ENCODE measurements at regions not wholly inside any gene's neighbourhood (a gene's known extent, or its start where the extent isn't known, plus 50 kb on each side); places are given as distances from the start of the nearest gene placed in this dataset.

DNA sequence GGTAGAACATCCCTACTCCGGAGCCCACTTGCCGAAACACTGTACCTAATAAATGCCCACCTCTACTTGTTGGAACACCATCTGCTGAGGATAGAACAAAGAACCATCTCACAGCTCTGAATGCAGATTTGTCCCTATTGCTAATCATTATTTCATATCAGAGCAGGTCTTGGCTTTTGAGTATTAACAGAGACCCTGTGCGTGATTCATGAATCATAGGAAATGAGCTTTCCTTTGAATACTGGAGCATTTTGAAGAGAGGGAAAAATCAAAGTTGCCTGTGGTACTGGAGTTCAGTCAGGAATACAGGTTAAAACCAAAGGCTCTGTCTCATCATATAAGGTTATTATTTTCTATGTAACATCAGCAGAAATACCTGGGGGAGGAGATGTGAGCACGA lies 1132.3 kb downstream of the XPNPEP1 start:
- DNase-seq (ENCODE audit: low spot score), result no peak

DNA sequence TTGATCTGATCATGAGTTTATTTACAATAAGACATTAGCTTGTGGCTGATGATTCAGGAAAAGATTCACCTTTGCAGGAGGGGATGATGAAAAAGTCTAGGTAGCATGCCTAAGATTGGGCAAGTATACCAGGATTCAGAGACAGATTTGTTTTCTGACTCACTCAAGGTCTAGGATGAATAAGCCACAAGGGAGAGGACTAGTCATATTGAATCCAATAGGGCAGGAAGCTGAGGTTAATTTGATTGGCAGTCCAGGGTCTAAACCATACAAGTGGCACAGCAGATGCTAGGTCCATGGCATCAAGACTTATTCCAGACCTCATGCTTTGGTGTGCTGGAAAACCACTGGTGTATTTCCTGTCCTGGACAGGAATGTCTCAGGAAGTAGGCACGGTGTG lies 1133.4 kb downstream of the XPNPEP1 start:
- no peak for DNase-seq (ENCODE audit: low spot score)

DNA sequence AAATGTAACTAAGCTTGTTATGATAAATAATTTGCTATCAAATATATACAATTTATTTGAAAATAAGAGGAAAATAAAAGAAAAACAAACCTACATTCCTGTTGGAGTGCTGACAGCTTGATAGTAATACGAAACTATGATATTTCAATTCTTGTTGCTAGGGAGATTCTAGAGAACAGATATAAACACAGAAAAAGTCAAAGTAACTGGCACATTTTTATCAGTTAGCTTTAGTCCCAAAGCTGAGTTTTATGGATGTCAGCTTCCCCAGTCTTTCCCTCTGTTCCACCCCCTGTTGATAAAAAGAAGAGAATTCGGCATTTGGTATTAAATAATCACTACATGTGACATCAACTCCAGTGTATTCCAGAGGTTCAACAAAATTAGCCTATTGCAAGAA lies 1134.0 kb downstream of the XPNPEP1 start:
- DNase-seq (ENCODE audit: low spot score), result no peak

DNA sequence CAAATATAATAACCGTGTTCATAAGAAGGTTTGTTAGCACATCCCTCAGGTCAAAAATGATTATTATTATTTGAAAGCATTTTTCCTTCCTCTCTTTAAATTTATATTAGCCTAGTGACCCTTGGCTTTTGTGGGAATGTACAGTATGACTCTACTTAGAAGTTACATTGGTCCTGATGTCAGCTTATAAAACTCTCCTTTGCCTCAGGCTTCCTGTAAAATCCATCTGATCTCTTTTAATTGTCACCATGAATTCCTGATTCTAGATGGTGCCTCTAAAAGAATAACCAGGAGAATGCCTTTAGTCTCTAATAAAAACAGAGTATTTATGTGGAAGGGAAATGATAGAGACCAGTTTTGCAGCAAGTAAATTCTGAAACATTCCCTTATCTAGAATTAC lies 1134.4 kb downstream of the XPNPEP1 start:
- DNase-seq (ENCODE audit: low spot score), result no peak

DNA sequence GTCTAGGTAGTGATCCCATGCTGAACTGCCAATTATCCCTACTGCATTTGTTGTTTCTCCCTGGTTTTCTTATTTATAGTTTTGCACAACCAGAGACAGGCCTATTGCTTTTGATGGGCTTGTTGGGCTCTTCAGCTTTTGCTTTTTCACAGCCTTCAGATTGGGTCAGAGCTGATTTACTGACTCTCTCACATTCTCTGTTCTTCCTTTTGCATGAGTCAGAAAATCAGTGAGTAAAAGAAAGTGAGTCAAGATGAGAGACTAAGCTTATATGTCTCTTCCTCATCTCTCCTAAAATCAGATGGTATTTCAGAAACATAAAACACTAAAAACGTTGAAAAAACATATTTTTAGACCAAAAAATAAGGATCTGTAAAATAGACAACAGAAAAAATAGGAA lies 1135.4 kb downstream of the XPNPEP1 start:
- no peak for DNase-seq (ENCODE audit: low spot score)

DNA sequence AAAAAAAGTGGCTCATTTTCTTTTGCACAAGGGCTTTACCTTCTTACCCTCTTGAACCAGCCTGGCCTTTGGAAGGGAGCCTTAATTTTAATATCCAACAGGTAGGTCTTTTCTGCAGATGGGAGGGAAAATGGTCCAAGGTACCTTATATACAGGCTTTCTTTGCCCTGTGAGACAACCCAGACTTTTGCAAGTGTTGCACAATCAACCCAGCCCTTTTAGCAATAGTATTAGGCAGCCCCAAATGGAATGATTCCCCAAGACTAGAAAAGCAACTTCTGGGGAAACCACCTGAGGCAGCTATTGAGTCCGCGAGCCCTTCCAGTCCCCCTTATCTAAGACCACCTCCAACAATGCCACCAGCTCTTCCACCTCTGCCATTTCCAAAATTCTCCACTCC lies 1138.3 kb downstream of the XPNPEP1 start:
- DNase-seq (ENCODE audit: low spot score), result no peak

DNA sequence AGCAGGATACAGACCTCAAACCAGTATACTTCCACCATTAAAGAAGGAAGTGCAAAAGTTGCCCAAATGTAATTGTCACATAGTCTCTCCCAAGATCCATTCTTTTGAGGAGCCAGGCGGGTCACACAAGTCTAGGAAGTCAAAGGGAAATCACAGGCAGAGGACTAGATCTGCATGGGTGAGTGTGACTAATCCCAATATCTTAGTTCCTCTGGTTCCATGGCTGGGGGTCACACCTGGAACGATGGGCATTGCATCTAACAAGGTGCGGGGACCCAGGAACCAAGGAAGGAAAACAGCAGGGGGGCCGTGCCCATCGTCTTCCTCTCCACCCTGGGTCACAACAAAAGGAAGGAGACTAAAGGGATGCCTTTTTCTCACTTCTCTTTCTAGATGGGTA lies 1138.8 kb downstream of the XPNPEP1 start:
- no peak for DNase-seq (ENCODE audit: low spot score)

DNA sequence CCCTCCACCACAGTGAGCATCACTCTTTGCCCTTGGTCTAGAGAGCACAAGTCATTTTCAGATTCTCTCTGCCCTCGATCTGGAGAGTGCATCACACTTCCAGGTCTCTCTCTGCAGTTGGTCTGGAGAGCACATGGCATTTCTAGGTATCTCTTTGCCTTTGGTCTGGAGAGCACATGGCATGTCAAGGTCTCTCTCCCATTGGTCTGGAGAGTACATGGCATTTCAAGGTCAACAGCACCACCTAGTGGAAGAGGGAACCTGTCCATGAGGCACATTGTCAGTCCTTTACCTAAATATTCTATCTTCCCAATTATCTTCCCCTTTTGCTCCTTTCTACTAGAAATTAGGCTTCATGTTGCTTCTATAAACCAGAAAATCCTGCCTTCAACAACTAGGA lies 1139.4 kb downstream of the XPNPEP1 start:
- DNase-seq (ENCODE audit: low spot score), result no peak

DNA sequence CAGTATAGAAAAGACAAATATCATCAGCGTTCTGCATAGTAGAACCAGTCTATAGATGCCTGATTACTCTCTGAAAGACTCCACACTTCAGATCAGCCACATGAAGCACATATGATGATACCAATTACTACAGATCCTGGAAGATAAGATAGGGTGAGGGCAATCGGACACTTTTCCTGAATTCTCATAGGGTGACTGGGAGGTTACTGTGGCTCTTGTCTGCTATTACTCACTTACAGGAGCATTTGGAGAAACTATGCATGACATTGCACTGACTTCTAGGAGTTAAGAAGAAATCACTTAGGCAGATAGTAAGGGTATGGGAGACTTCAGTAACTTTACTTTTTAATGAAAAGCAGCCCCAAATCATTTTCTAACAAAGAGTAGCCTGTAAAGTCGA lies 1140.9 kb downstream of the XPNPEP1 start:
- DNase-seq (ENCODE audit: low spot score), result no peak

DNA sequence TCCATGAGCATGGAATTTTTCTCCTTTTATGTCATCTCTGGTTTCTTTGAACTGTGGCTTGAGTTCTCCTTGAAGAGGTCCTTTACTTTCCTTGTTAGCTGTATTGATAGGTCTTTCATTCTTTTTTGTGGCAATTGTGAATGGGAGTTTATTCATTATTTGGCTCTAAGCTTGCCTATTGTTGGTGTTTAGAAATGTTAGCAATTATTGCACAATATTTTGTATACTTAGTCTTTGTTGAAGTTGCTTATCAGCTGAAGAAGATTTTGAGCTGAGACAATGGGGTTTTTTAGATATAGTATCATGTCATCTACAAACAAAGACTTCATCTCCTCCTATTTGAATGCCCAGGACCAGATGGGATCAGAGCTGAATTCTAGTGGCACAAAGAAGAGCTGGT lies 1143.8 kb downstream of the XPNPEP1 start:
- DNase-seq (ENCODE audit: low spot score), result no peak

DNA sequence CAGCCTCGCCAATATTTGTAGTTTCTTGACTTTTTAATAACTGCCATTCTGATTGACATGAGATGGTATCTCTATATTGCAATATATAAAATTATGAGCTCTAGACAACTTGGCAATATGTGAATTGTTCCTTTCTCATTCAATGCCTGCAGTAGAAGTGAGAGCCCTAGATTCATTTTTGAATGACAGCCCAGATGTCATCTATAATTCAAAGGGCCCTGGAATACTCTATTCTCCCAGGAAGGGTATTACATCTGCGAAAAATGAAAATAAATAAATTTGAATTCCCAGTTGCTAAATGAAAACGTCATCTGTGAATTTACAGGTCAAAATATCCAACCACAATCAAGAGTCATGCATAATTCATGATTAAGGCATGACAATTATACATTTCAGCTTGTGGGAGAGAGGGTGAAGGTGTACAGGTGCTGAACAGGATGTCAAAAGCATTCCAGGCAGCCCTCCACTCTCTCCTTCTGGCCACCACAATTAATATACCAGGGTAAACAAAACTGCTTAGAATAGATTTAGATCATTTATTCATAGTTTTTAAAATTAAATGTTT lies 1147.3 kb downstream of the XPNPEP1 start:
- DNase-seq (ENCODE audit: low spot score), result no peak

DNA sequence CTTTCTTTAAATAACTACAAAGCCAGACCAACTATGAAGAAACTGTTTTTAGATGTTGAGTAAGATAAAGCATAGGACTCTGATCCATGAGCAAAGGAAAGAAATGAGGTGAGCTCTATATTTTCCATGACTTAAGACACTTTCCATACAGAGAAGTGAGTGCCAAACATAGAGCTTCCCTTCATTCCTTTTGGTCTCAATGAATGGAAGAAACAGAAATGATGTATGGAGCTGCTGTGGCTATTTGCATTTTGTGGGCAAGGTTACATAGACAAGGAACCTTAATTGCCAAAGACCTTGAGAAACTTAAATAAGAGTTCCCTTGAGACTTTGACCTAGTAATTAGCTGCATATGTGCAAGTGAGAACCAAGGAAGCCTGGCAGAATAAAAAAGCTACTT lies 1152.2 kb downstream of the XPNPEP1 start:
- DNase-seq (ENCODE audit: low spot score), result no peak

DNA sequence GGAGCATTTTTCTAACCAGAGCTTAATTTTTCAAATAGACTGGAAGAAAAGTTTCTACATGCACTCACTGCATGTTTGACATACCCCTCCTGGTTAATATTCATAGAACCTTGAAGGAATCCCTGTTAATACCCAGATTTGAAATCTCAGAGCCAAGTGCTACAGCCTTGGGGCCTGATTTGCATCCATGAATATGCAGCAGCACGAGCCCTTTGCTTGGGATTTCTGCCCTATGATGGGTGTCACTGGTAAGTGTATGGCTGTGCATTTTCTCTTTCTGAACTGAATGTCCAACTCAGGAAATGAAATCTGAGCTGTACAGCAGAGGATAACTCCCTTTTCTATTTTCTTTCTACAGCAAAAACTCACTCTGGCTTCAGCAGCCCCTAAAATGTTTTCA lies 1157.5 kb downstream of the XPNPEP1 start:
- DNase-seq (ENCODE audit: low spot score), result no peak

DNA sequence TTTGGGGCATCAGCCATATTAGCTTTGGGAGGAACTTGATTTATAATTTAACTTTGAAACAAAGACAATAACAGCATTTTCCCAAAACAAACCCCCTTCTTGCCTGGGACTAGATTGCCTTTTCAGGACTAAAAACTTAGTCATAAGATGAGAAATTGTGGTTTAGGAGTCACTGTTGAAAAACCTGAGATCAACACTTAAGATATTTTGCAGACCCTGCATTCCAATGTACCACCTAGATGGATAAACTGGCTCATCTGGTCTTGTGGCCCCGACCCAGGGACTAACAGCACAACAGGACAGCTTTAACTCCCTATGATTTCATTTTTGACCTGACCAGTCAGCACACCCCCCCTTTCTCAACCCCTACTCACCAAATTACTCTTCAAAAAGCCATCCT lies 1165.4 kb downstream of the XPNPEP1 start:
- DNase-seq (ENCODE audit: low spot score), result no peak

DNA sequence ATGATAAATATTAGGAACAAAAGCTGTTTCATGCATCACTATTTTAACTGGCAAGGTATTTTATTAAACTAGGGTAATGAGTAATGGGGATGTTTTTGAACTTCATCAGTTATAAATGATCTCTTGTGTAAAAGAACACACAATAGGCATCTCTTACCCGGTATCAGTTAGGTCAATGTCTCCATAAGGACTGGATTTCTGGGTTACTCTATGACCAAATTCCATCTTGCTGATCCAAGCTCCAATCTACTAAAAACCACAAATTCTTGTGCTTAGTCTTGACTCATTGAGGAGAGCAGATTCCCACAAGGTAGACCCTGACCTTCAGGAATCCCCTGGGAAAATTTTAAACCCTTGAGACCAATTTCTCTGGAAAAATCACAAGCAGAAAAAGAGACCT lies 1167.7 kb downstream of the XPNPEP1 start:
- DNase-seq (ENCODE audit: low spot score), result no peak

DNA sequence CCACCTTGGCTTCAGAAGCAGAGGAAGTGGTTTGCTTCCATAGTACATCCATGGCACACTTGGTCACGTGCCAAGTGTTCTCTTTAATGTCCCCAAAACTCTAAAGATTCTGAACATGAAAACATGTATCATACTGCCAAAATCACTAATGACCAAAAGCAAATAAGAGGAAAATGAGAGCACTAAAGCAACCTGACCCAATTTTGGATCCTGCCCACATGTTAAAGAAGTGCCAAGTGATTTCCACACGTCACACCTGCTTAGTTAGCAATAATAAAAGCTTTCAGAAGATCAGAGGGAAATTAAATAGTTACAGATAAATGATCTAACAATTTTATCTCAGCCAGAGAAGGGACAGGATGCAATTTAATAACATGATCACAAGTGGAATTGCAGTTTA lies 1170.0 kb downstream of the XPNPEP1 start:
- DNase-seq (ENCODE audit: low spot score), result no peak

DNA sequence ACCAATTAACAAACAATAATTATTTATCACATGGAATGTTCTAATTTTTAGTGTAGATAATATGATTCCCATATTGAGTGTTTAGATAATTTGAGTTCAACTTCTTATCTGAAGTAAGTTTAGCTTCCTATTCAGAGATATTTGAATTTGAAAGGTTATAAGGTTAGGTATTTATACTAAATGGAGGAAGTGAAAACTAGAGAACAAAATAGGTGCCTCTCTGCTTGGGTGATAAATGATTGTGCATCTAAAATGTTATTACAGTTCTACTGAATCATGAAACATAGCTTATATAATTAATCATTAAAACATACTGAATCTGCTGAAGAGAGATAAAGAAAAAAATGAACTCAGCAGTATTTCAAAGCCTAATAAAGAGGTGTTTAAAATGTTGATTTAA lies 1174.3 kb downstream of the XPNPEP1 start:
- DNase-seq (ENCODE audit: low spot score), result no peak

DNA sequence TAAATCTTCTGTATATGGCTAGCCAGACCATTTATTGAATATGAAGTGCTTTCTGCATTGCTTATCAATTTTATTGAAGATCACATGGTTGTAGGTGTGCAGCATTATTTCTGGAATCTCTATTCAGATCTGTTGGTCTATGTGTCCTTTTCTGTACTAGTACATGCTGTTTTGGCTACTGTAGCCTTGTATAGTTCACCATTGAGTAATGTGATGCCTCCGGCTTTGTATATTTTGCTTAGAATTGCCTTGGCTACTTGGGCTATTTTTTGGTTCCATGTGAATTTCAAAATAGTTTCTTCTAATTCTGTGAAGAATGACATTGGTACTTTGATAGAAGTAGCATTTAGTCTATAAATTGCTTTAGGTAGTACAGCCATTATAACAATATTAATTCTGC lies 1187.2 kb downstream of the XPNPEP1 start:
- DNase-seq (ENCODE audit: low spot score), result no peak

DNA sequence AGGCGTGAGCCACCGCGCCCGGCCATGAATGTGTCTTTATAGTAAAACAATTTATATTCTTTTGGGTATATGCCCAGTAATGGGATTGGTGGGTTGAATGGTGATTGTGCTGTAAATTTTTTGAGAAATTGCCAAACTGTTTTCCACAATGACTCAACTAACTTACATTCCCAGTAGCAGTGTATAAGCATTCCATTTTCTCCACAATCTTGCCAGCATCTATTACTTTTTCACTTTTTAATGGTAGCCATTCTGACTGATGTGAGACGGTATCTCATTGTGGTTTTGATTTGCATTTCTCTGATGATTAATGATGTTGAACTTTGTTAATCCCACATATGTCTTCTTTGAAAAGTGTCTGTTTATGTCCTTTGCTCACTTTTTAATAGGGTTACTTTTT lies 1187.9 kb downstream of the XPNPEP1 start:
- DNase-seq (ENCODE audit: low spot score), result no peak

DNA sequence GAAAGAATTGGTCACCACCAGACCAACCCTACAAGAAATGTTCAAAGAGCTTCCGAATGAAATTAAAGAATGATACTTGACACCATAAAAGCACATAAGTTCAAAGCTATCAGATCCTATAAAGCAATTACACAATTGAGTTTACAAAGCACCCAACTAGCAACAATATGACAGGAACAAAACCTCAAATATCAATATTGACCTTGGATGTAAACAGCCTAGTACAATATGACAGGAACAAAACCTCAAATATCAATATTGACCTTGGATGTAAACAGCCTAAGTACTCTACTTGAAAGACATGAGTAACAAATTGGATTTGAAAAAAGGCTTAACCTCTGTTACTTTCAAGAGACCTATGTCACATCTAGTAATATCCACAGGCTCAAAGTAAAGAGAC lies 1201.4 kb downstream of the XPNPEP1 start:
- DNase-seq (ENCODE audit: low spot score), result no peak

DNA sequence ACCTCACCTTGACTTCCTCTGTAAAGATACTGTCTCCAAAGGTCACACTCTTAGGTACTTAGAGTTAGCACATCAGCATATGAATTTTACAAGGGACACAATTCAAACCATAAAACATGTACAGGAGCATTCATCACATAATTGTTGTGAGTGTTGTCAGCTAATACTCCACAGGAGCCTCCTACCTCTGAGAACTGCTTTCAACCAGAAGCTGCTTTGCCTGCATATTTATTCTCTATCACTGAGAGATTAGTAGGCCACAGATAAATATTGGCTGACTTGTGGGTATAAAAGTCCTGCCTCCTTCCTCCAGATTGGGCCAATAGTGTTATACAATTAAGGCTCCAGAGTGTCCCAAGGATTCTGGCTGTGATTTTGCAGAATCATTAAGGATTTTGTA lies 1207.0 kb downstream of the XPNPEP1 start:
- no peak for DNase-seq (ENCODE audit: low spot score)

DNA sequence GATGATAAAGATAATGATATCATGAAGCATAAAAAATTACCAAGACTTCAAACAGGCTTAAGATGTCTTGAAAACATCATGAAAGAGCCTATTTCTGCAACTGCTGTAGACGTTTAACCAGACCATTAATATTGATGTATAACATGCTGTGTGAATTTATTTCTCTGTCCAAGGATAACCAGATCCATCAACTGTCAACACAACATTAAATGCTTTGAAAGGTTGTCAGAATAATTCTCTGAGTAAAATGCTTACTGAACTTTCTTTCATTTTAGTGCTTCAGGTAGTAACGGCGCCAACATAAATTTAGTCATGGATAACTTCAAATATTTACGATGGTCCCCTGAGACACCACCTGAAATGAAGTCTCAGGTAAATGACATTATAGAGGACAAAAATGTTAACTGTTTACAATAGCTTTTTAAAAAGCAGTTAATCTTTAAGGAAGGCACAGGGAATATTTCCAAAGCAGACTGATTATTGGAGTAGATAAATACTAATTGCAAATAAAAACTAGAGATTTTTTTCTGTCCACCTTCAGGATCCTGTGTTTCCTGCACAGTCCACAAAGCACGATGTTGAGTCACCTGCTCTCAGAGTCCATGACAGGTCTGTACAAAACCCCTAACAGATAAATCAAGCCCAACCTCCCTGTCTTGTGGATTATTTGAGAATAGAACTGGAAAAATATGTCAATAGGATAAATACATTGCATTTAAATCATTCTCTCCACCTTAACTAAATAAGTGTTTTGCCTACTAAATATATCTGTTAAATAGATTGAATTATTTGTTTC lies 1213.2 kb downstream of the XPNPEP1 start:
- no peak for DNase-seq (ENCODE audit: low spot score)

DNA sequence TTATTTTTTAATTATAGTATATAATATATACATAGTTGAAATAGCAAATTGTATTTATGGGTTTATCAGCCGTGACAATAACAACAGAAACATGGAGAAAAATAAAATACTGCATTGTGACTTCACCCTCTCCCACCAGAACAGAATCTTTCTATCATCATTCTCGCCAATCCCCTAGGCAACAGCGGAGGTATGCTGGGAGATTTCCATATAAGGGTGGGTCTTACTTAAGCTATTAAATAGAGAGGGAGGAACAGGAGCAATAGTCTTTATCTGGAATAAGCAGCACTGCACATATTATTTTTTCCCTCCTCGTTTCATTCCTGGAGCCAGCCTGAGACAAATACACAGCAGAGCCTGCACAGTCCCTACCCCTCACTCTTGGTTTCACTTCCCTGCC lies 1214.9 kb downstream of the XPNPEP1 start:
- no peak for DNase-seq (ENCODE audit: low spot score)

Measured in mesenteric fat pad (tissue), 1 donor.